NCI-H1092 (cell line): ENCODE measurements at regions not wholly inside any gene's neighbourhood (a gene's known extent, or its start where the extent isn't known, plus 50 kb on each side); places are given as distances from the start of the nearest gene placed in this dataset.
"Not testable (repeated sequence)": the region's sequence is repeated elsewhere in the genome, so short reads cannot be mapped to it uniquely, and the experiment has no call there.

Experiments
- DNase-seq: peaks from one replicate; lab custom pipeline; 2025; lab: John Stamatoyannopoulos, UW

GRCh38 chr1:228824366-228824765 lies 89.1 kb downstream of the RHOU start:
- no peak for DNase-seq

- no peak for DNase-seq
Measured at GRCh38 chr1:228825041-228825440, 89.8 kb downstream of the RHOU start.

GRCh38 chr1:228825840-228826484 lies 90.7 kb downstream of the RHOU start:
- no peak for DNase-seq

GRCh38 chr1:228827019-228827418 lies 91.7 kb downstream of the RHOU start:
- no peak for DNase-seq

- DNase-seq = no peak
Measured at GRCh38 chr1:228828151-228828550, 92.9 kb downstream of the RHOU start.

- DNase-seq = no peak
Measured at GRCh38 chr1:228830185-228830953, 95.1 kb downstream of the RHOU start.

- no peak for DNase-seq
Measured at GRCh38 chr1:228830954-228831481, 95.7 kb downstream of the RHOU start.

GRCh38 chr1:228833911-228834688 lies 98.8 kb downstream of the RHOU start:
- no peak for DNase-seq

GRCh38 chr1:228835456-228835855 lies 100.2 kb downstream of the RHOU start:
- no peak for DNase-seq

GRCh38 chr1:228835911-228836310 lies 100.6 kb downstream of the RHOU start:
- DNase-seq = no peak

GRCh38 chr1:228836427-228836826 lies 101.1 kb downstream of the RHOU start:
- no peak for DNase-seq

- no peak for DNase-seq
Measured at GRCh38 chr1:228837032-228837431, 101.8 kb downstream of the RHOU start.

- no peak for DNase-seq
Measured at GRCh38 chr1:228837817-228838716, 102.8 kb downstream of the RHOU start.

- no peak for DNase-seq
Measured at GRCh38 chr1:228838717-228839500, 103.6 kb downstream of the RHOU start.

GRCh38 chr1:228839656-228840055 lies 104.4 kb downstream of the RHOU start:
- DNase-seq = no peak

- no peak for DNase-seq
Measured at GRCh38 chr1:228841632-228842031, 106.4 kb downstream of the RHOU start.

- no peak for DNase-seq
Measured at GRCh38 chr1:228842094-228842775, 107.0 kb downstream of the RHOU start.

- no peak for DNase-seq
Measured at GRCh38 chr1:228845101-228845500, 109.8 kb downstream of the RHOU start.

- DNase-seq = no peak
Measured at GRCh38 chr1:228846952-228847351, 111.7 kb downstream of the RHOU start.

- DNase-seq = not testable (repeated sequence)
Measured at GRCh38 chr1:228847451-228847850, 112.2 kb downstream of the RHOU start.
